Stimulated activated CD8-positive, alpha-beta memory T cell treated with anti-CD3 and anti-CD28 coated beads, Interleukin-15, amount 100 ng/mL, for 1 hour (primary cell): ENCODE measurements at regions not wholly inside any gene's neighbourhood (a gene's known extent, or its start where the extent isn't known, plus 50 kb on each side); places are given as distances from the start of the nearest gene placed in this dataset.

Source experiments
- DNase-seq: peaks from one replicate; pipeline ENCODE4 v3.0.0-alpha.2; 2020; ENCODE audit warnings: low read depth

DNA sequence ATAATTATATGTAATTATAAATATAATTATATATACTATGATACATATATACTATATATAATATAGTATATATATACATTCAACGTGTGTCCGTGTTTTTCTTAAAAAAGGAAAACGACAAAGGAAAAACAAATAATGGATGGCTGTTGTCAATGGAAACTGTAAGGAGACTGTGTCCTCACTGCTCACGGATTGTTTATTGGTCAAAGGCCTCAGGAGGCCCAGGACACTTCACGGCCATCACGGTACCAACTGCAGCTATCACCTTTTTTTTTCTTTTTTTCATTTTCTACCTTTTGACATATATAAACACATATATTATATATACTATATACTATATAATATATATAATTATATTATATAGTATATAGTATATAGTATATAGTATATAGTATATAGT is 113.4 kb downstream of the SPTSSA start:
- no peak for DNase-seq

DNA sequence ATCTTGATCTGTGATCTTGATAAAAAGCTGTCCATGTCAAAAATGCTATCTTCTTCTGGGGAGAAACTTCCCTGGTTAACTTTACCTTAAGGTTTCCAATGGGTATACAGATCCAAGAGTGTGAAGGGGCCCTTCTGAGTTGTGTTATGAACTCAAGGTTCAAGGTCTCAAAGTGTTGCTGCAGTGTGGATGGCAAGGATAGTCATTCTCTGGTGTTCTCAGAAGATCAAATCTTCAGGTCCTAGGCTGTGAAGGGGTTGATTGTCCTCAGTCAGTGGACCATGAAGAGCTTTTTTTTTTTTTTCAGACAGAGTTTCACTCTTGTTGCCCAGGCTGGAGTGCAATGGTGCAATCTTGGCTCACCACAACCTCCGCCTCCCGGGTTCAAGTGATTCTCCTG is 114.4 kb downstream of the SPTSSA start:
- DNase-seq, result no peak

DNA sequence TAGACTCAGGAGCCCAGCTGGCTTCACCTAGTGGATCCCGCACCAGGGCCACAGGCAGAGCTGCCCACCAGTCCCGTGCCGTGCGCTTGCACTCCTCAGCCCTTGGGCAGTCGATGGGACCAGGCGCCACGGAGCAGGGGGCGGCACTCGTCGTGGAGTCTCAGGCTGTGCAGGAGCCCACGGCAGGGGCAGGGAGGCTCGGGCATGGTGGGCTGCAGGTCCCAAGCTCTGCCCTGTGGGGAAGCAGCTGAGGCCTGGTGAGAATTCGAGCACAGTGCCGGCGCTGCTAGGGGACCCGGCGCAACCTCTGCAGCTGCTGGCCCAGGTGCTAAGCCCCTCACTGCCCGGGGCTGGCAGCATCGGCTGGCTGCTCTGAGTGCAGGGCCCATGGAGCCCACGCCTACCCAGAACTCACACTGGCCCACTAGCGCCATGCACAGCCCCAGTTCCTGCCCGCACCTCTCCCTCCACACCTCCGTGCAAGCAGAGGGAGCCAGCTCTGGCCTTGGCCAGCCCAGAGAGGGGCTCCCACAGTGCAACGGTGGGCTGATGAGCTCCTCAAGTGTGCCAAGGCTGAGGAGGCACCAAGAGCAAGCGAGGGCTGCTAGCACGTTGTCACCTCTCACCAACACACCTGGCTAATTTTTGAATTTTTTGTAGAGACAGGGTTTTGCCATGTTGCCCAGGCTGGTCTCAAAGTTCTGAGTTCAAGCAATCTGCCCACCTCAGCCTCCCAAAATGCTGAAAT is 116.1 kb downstream of the SPTSSA start:
- no peak for DNase-seq

DNA sequence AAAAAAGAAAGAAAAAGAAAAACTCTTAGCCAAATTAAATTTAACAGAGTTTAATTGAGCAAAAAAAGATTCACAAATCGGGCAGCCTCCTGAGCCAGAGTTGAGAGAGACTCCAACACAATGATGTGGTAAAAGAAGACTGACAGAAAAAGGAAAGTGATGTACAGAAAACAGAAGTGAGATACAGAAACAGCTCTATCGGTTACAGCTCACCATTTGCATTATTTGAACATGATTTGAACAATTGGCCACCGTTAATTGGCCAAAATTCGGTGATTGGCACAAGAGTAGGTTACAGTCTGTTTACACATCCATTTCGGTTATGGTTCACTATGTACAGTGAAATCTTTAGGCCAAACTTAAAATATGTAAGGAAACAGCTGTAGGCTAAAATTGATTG is 117.7 kb downstream of the SPTSSA start:
- no peak for DNase-seq

DNA sequence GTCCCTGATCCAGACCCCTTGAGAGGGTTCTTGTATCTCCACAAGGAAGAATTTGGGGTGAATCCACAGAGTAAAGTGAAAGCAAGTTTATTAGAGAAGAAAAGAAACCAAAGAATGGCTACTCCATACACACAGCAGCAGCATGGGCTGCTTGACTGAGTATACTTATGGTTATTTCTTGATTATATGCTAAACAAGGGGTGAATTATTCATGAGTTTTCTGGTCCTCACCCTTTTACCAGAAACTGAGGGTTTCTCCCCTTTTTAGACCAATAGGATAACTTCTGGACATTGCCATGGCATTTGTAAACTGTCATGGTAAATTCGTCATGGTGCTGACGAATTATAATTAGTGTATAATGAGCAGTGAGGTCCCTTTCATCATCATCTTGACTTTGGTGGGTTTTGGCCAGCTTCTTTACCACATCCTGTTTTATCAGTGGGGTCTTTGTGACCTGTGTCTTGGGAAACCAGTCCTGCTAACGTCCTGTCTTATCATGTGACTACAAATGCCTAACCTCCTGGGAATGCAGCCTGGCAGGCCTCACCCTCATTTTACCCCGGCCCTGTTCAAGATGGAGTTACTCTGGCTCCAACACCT is 121.9 kb downstream of the SPTSSA start:
- no peak for DNase-seq

DNA sequence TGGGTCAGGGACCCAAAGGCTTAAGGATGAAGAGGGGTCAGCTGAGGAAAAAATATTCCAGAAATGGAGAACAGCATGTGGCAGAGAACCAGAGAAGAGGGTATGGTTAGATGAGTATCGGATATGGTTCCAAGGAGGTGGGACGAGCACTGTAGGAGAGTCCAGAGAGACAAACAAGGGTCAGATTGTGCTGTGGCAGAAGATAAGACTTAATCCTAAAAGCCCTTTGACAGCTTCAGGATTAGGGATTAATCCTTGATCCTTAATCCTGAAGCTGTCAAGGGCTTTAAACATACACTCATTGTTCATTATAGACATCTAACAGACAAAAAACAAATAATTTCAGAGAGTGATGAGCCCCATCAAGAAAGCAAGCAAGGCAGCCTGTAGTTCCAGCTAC is 124.0 kb downstream of the SPTSSA start:
- DNase-seq, result no peak

DNA sequence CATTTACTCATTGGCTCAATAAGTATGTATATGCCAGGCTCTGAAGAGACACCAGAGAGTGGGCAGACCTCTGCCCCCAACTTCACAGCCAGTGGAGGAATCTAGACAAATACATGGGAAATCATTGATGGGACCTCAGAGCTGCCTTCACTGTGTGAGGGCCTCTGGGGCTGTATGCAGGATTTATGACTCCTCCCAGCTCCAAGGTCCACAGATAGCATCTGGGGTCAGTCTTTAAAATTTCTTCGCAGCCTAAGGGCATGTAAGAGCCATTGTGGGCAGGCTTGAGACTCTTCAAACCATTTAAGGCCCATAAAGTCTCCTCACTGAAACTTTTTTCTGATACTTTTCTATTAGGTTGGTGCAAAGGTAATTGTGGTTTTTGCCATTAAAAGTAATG is 125.5 kb downstream of the SPTSSA start:
- DNase-seq, result no peak

DNA sequence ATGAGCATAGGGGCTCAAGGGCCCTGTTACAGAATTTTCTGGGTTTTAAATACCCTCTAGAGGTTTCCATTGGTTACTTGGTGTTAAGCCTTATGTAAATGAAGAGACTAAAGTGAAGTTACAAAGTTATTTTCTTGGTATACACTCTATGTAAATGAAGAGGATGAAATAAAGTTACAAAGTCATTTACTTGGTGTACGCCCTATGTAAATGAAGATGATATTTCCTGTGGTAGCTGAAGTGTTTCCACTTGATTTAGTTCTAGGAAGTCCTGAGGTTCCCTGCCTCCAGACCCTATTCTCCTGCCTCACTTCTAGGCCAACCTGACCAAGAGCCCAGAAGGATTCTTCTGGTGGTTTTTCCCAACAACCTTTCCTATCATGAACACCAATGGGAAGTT is 126.1 kb downstream of the SPTSSA start:
- no peak for DNase-seq

DNA sequence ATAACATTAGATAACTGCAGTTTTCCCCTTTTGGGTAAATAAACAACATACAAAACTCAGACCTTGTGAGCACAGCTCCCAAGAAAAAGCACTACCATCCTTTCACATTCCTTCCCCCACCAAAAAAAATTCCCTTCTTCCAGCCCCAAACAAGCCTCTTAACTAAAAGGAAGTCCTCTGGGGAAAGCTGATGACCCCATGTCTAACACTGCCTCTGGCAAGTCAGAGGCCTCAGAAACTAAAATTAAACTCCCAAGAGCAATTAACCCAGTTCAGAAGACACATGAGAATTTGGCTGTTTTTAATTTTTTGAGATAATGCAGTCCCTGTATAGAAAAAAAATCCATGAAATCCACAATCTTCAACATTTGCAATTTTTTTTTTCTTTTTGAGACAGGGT is 127.7 kb downstream of the SPTSSA start:
- no peak for DNase-seq

DNA sequence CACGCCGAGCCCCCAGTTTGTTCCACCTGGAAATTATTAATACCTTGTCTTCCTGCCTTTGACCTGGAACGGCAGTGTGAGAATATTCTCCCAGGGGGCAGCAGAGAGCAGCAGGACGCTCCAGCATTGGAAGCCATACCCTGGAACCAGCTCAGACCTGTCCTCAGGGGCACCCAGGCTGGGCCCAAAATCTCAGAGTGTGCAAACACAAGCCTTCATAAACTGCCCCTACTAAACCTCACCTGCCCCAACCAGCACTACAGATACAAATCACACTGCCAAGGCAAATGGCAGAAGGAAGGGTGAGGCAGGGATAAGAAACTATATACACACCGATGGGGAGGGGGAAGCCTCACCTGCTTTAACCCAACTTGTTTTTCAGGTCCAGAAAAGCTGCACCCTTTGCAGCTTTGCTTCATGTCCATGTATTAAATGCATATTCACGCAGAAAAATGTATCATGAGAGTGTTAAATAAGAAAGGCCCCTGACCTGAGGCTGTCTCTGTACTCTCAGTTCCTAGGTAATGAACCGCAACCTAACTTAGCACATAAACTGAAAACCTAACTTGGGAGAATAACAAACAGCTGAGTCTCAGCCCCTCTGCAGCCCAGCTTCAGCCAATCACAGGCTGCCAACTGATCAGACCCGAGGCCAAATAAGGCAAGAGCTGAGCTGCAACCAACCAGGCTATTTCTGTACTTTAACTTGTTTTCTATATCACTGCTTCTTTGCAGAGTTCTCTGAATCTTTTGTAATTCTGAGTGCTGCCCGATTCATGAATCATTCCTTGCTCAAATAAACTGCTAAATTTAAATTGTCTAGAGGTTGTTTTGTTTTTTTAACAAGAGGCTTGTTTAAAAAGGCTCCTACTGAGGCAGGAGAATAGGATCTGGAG is 130.1 kb downstream of the SPTSSA start:
- peak; percentile 33 for DNase-seq

DNA sequence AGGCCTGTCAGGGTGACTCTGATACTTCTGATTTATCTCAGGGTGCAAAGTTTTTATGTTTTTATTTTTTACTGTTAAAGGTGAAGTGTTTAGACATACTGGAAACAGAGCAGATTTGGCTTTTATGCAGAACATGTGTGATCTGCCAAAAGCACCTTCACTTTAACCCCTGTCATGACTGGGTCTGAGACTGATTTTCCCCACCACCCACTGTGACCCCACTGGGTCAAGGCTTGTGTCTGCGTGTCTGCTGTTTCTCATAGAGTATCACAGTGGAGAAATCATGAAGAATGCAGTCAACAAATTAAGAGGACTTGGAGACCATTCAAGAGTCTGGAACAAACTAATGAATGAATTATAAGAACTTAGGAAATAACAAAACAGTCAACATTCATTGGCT is 131.2 kb downstream of the SPTSSA start:
- DNase-seq, result no peak

DNA sequence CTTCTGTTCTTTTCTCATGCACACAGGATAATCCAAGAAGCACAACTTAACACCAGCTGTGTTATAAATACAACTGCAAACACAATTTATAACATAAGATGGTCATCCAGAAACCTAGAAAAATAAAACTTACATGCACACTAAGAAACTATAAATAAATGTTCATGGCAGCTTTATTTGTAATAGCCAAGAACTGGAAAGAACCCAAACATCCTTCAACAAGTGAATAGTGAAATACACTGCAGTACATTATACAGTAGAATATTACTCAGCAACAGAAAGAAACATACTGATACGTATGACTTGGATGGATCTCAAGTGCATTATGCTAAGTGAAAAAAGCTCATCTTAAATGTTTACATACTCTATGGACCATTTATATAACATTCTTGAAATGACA is 132.7 kb downstream of the SPTSSA start:
- DNase-seq, result no peak

DNA sequence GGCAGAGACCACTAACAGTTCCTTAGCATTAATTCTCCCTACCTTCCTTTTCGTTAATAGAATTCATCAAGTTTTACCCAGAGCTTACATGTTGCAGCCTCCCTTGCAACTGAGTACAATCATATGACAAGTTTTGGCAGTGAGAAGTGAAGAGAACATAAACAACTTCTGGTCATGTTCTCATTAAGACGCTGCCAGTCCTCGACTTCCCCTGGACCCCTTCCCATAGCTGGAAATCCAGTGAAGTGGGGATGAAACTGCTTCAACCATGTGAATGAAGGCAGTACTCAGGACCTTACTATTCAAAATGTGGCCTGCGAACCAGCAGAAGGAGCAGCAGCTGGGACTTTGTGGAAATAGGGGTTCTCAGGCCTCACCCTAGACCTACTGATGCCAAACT is 133.9 kb downstream of the SPTSSA start:
- DNase-seq, result no peak

DNA sequence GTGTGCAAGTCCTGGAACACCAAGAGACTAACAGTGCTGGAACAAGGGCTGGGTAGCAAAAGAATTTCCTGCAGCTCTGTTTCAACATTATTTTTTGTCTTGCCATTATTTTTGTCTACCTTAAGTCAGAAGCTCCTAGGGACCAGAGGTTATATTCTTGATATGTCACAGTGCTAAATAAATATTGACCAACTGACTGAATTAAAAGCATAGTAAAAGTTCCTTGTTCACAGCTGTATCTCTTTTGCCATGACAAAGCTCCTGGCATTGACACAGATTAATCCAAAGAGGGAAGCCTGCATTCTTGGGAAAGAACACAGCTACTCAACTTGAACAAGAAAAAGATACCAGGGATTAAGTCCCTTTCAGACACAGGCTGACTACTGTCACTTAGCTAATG is 136.5 kb downstream of the SPTSSA start:
- DNase-seq, result no peak

DNA sequence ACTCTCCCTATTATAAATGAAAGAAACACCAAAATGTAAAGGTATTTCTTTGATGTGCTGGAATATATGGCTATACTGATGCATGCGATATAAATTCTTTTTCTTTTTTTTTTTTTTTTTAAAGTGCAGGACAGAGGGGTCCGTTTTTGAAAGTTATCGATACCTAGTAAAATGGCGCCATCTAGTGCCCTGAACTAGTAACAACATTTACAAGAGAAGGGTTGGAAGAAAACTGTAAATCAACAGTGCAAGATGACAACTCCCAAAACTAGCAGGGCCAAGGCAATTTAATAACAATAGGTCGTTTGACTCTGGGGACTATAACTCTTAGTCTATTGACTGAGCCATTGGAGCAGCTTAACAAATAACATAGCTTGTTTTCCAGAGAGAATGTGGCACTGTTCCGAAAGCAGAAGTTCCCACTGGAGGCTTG is 137.7 kb downstream of the SPTSSA start:
- no peak for DNase-seq

DNA sequence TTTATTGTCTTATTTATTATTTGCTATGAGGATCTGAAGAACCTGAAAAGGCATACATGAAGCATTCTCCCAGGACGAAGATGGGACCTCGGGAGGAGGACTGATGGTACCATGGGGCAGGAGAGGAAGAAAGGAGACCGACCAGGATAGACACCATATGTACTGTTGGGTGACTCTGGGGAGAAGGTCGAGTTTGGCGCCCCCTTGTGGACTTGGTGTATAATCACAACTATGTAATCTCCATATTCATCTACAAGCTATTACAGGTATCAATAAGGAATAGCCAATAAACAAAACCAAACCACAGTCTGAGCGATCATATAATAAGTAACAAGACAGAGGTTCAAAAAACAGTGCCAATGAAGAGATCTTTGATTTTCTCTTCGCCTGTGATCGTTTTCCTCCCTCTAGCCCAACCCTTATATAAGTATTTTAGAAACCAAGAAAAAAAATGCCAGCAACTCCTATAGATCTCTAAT is 139.1 kb downstream of the SPTSSA start:
- DNase-seq, result peak; percentile 47

DNA sequence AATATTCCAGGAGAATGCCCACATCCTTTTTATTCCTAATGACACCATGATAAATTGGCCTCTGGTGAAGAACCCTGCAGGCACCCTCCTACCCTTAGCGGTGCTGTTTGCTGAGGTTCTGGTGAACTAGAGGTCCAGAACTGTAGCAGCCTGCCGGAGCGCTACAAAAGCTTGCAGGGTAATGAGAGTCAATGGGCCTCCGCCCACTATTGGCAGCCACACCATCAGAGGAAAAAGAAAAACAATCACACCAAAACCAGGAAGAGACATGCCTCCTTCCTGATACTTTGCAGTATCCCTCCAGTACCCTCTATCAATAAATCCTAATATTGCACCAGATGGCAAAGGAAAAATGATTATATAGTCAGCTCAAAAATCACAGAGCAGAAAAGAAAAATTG is 142.9 kb downstream of the SPTSSA start:
- no peak for DNase-seq

DNA sequence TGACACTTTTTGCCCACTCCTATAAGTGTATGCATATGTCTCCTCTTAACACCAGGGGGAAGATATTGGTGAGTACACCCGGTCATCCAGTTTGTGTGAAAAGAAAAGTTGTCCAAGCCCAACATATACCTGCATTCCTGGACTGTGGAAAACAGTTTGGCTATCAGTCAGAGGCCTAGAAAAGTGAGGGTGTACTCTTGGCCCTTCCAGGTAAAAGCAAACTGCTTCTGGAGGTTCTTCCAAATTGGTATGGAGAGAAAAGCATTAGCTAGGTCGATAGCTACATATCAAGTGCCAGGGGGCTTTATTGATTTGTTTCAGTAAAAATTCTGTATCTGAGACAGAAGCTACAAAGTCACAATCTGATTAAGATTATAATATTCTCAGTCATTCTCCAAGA is 144.0 kb downstream of the SPTSSA start:
- DNase-seq, result no peak

DNA sequence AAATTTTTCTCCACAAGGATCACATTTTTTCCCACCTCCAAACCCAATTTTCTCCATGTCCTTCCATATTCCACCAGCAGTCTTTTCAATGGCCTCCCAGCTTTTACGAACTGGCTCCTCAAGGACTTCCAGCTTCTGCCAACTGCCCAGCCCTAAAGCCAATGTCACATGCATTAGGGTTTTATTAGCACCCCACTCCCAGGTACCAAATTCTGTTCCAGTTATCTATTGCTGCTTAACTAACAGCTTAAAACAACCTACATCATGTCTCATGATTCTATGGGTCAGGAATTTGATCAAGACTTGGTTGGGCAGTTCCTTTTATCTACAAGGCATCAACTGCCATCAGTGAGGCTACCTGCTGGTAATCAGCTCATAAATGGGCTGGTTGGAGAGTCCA is 151.3 kb downstream of the SPTSSA start:
- no peak for DNase-seq

DNA sequence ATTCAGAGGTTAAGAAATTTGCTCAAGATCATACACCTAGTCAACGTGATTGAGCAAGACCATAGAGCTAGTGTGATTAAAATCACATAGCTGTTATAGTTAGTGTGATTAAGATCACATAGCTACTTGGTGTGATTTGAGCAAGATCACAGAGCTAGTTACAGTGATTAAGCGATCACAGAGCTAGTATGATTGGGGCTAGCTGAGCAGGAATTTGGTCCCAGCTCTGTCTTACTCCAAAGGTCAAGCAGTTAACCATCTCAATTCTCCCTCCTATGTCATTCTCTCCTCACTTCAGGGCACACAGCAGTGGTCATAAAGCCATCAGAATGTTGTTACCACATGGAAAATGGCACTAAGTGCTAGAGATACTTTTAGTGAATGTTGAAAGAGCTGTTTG is 158.2 kb downstream of the SPTSSA start:
- DNase-seq, result no peak

DNA sequence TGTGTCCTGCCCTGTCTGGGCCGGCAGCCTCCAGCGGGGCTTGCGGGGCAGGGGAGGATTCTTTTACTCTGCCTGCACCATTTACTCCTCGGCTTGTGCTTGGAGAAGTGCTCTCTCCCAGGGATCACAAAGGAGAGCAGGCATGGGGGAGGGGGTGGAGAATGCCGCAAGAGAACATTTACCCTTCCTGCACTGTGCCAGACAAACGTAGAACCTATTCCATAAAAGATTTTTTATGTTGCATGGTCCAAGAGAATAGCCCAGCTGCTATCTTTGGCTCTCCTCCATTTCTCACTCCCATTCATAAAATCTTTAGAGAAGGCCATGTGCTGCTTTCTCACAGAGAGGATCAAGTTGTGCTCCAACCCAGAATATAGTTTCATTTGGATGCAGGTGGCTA is 159.4 kb downstream of the SPTSSA start:
- DNase-seq, result no peak

DNA sequence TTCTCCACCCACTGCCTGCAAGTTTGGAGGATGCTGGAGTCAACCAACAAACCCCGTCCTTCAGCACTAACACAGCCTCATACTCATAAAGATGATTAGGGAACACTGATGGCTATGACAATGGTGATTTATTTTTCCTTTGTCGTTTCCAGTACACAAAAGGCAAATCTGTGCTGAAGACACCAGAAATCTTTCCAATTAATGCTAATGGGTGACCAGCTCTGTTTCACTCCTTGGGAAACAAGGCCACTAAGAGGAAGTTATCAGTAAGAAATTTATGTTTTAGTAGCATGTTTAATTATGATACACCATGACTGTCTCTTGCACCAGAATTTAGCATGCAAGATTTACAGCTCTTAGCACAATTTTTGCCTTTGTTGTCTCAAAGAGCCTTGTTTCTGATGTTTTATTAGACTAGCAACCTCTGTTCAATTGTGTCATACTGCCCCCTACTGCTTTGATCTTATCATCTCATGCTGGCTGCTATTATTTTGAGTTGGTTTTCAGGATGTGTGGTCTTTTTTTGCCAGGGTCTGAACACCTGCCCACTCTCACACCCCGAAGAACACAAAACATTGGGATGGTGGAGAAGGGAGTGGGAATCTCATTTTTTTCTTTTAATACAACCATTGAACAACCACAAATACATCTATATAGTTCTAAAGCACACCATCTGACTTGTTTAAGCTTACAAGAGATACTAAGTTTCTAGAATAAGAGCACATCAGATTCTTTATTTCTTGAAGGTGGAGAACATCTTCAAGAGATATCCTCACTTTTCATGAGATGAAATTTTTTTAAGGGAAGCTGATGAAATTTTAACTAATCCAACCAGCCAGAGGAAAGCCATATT is 160.9 kb downstream of the SPTSSA start:
- DNase-seq, result no peak
